ENCODE measurements at regions not wholly inside any gene's neighbourhood (a gene's known extent, or its start where the extent isn't known, plus 50 kb on each side); places are given as distances from the start of the nearest gene placed in this dataset.

- TF ChIP-seq CTCF (IDR thresholded peaks at IDR 0.05; ENCODE audit: insufficient read depth, missing control alignments), result no peak
- DNase-seq (ENCODE audit: insufficient read length, low spot score) (no peak), FAIRE-seq (no peak)
Observed at GRCh38 chr4:156656896-156657295, 314.7 kb downstream of the PDGFC start.

DNA sequence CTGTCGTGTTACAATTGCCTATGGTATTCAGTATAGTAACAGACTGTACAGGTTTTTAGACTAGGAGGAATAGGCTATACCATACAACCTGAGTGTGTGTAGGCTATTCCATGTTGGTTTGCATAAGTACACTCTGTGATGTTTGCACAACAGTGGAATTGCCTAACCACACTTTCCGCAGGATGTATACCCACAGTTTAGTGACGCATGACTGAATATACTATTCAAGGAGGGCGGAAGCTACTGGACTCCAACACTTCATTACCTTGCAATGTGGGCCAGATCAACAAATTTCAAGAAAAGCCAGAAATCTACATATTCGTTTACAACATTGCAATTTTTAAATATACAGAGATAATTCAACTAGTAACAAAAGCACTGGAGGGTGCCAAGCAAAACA lies 317.2 kb downstream of the PDGFC start:
- FAIRE-seq (no peak), DNase-seq (ENCODE audit: insufficient read length, low spot score) (no peak)
- TF ChIP-seq CTCF (IDR thresholded peaks at IDR 0.05; ENCODE audit: insufficient read depth, missing control alignments), result no peak

DNA sequence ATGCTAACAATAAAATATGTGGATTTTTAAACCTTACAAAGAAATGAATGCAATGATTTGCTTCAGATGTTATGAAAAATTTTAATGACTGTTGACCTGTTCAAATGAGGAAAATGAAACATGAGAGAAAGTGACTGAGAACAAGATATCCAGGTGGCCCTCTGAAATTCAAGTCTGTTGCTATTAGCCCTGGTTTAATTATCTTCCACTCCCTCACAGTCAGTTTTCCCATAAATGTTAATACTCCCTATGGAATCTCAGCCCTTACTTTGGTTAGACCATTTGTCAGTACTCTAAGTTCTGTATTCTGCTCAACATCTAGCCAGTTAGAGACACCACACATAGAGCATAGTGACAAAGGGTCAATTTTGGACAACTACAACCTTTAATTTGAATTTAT lies 327.8 kb downstream of the PDGFC start:
- DNase-seq (ENCODE audit: insufficient read length, low spot score) (no peak), FAIRE-seq (no peak)
- no peak for TF ChIP-seq CTCF (IDR thresholded peaks at IDR 0.05; ENCODE audit: insufficient read depth, missing control alignments)

DNA sequence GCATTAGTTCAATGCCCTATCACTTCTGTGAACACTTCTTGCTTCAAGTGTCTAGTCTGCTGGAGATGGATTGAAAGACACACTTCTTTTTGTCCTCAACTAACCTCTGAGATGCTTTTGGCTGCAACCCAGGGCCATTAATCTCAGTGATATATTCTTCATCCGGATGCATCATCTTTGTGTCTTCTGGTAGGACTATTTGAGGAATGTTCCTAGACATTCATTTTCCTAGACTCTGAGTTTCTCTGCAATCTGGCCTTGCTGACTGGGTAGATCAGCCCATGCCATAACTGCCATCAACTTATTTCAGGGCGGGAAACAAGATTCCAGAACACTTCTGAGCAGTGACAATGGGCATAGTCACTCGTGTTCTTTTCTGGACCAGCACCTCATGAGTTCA lies 329.4 kb downstream of the PDGFC start:
- no peak for TF ChIP-seq CTCF (IDR thresholded peaks at IDR 0.05; ENCODE audit: insufficient read depth, missing control alignments)
- DNase-seq (ENCODE audit: insufficient read length, low spot score) (no peak), FAIRE-seq (no peak)

- FAIRE-seq (no peak), DNase-seq (ENCODE audit: insufficient read length, low spot score) (no peak)
Observed at GRCh38 chr4:156638925-156639605, 332.5 kb downstream of the PDGFC start.

GRCh38 chr4:156638334-156638733 lies 333.3 kb downstream of the PDGFC start:
- FAIRE-seq (no peak), DNase-seq (ENCODE audit: insufficient read length, low spot score) (no peak)
- no peak for TF ChIP-seq CTCF (IDR thresholded peaks at IDR 0.05; ENCODE audit: insufficient read depth, missing control alignments)

More at GRCh38 chr4:156638925-156639605, 332.5 kb downstream of the PDGFC start:
- TF ChIP-seq CTCF (IDR thresholded peaks at IDR 0.05; ENCODE audit: insufficient read depth, missing control alignments), result no peak

DNA sequence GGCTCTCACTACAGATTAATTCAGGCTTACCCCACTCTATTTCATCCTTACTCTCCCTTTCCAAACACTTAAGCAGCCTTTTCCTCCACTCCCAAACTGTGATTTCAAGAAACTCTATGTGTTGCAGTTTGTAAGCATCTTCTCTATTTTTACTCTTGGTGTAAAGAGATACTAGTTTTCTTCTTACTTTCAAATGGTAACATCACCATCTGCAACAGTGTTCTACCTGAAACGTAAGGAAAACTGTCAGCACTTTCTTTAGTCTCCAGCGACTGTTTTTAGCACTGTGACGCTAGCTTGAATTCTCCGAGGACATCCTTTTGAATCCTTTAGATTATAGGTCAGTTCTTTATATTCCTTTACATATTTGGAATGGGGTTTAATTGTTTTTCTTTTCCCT lies 335.2 kb downstream of the PDGFC start:
- TF ChIP-seq CTCF (IDR thresholded peaks at IDR 0.05; ENCODE audit: insufficient read depth, missing control alignments), result no peak
- no peak for DNase-seq (ENCODE audit: insufficient read length, low spot score)
- FAIRE-seq, result no peak
